C4-2B (cell line): ENCODE measurements at regions not wholly inside any gene's neighbourhood (a gene's known extent, or its start where the extent isn't known, plus 50 kb on each side); places are given as distances from the start of the nearest gene placed in this dataset.
A peak's percentile ranks its signal among the peaks of the same experiment; 100 is the strongest.

Experiments used
- ZFX ChIP-seq: fragments of 450-650 bp; IDR thresholded peaks from 2 replicates; pipeline ENCODE4 v1.6.1; 2017
- TF ChIP-seq, protein P1 (sequence below): fragments of 450-650 bp; conservative IDR thresholded peaks from 2 replicates; pipeline ENCODE4 v1.5.1; 2017; ENCODE audit warnings: mild to moderate bottlenecking

DNA sequence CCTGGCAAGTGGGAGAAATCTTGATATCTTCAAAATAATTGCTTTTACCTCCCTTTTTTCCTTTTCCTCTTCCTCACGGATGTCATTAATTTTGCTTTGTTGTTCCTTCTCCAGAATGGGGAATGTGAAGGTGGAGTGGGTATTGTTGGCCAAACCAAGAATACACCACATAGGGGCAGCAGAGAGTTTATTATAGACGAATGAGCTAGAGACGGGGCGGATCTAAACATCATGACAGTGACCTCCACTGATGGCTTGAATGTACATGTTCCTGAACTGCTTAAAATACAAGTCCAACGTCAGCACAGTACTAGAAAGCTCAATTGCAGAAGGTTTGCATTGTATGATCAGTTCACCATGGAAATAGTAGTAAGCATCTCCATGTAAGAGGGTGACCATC, 122.3 kb upstream of the SNX19 start:
- TF ChIP-seq, protein P1, sequence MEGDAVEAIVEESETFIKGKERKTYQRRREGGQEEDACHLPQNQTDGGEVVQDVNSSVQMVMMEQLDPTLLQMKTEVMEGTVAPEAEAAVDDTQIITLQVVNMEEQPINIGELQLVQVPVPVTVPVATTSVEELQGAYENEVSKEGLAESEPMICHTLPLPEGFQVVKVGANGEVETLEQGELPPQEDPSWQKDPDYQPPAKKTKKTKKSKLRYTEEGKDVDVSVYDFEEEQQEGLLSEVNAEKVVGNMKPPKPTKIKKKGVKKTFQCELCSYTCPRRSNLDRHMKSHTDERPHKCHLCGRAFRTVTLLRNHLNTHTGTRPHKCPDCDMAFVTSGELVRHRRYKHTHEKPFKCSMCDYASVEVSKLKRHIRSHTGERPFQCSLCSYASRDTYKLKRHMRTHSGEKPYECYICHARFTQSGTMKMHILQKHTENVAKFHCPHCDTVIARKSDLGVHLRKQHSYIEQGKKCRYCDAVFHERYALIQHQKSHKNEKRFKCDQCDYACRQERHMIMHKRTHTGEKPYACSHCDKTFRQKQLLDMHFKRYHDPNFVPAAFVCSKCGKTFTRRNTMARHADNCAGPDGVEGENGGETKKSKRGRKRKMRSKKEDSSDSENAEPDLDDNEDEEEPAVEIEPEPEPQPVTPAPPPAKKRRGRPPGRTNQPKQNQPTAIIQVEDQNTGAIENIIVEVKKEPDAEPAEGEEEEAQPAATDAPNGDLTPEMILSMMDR: peak; percentile 53
- TF ChIP-seq ZFX: no peak
